ENCODE measurements at regions not wholly inside any gene's neighbourhood (a gene's known extent, or its start where the extent isn't known, plus 50 kb on each side); places are given as distances from the start of the nearest gene placed in this dataset.

GRCh38 chr12:73898645-73899044 lies 639.0 kb upstream of the ATXN7L3B start:
- no peaks in the 10 kb centered on the region for H3K9me3 ChIP-seq (ENCODE audit: insufficient read depth in 2 of 2, low read depth in 1 of 2, low read length in 1 of 2)
- no peak overlapping the region for H2BK5ac ChIP-seq (ENCODE audit: low read depth, low read length)
- H3K4me1 ChIP-seq (replicated peaks in 1 of 4; ENCODE audit: control insufficient read depth in 3 of 4, insufficient read depth in 4 of 4, low read length in 3 of 4): no peaks in the 10 kb centered on the region
- no peak overlapping the region for H3K14ac ChIP-seq (ENCODE audit: insufficient read length)
- H2AFZ ChIP-seq (ENCODE audit: low read length): no peak overlapping the region
- H3K23ac ChIP-seq (ENCODE audit: insufficient read length): no peak overlapping the region
- no peaks in the 10 kb centered on the region for H4K20me1 ChIP-seq (replicated peaks in 1 of 2; ENCODE audit: control insufficient read depth in 1 of 2, insufficient read depth in 2 of 2, low read length in 2 of 2)
- no peaks in the 10 kb centered on the region for H3K36me3 ChIP-seq (ENCODE audit: control insufficient read depth in 2 of 4, insufficient read depth in 4 of 4, low read length in 3 of 4)
- no peak overlapping the region for H3K56ac ChIP-seq (replicated peaks; ENCODE audit: insufficient read length, low read depth, low read length)
- H3K79me1 ChIP-seq (ENCODE audit: low read depth, low read length): no peaks in the 10 kb centered on the region
- WGBS, 2 experiments (ENCODE audit: extremely low coverage in 1 of 2, insufficient coverage in 1 of 2, insufficient read length in 1 of 2, insufficient replicate concordance in 2 of 2, low coverage in 1 of 2, low lambda C conversion rate in 2 of 2, missing lambda C conversion rate in 1 of 2): 89% methylated on average over 4 of the region's 4 CpGs; no CpG with 5 or more reads in 1 of the 2 experiments
- H2AK5ac ChIP-seq (ENCODE audit: low read depth, low read length): no peak overlapping the region
- H3K18ac ChIP-seq (ENCODE audit: extremely low read depth, low read length): no peak overlapping the region
- H4K5ac ChIP-seq (ENCODE audit: insufficient read length, low read depth, low read length): no peak overlapping the region
- ChIA-PET POLR2A (ENCODE audit: partially characterized antibody) (no interaction called here), CTCF (ENCODE audit: partially characterized antibody) (no interaction called here)
- H3K27ac ChIP-seq (ENCODE audit: low read depth, low read length): no peak overlapping the region
- H2BK120ac ChIP-seq (replicated peaks; ENCODE audit: low read depth, low read length): no peak overlapping the region
- H3K79me2 ChIP-seq (ENCODE audit: control insufficient read depth in 1 of 2, insufficient read depth in 2 of 2, low read length in 2 of 2): no peaks in the 10 kb centered on the region
- H2BK20ac ChIP-seq (ENCODE audit: low read length): no peak overlapping the region
- H2BK12ac ChIP-seq (ENCODE audit: low read depth, low read length): no peak overlapping the region
- H3K23me2 ChIP-seq (ENCODE audit: low read depth, low read length): no peaks in the 10 kb centered on the region
- H4K8ac ChIP-seq (ENCODE audit: extremely low read depth, insufficient read depth, low read length): no peak overlapping the region
- no peak overlapping the region for H4K91ac ChIP-seq (replicated peaks; ENCODE audit: insufficient read length, low read length)
- DNase-seq (ENCODE audit: low read depth in 1 of 2, low spot score in 2 of 2) (no peak), FAIRE-seq (no peak)
- no peak overlapping the region for H2BK15ac ChIP-seq (ENCODE audit: low read length)
- H3K27me3 ChIP-seq (replicated peaks in 1 of 4; ENCODE audit: control insufficient read depth in 3 of 4, extremely low read depth in 1 of 4, insufficient read depth in 3 of 4, low read length in 3 of 4): no peaks in the 10 kb centered on the region
- no peak overlapping the region for H3K4ac ChIP-seq (replicated peaks; ENCODE audit: insufficient read length, low read depth, low read length)
- no peak overlapping the region for H3K4me2 ChIP-seq (ENCODE audit: insufficient read depth in 1 of 2, low read depth in 2 of 2, low read length in 2 of 2)
- no peak overlapping the region for H3K9ac ChIP-seq (replicated peaks in 1 of 4; ENCODE audit: extremely low read depth in 1 of 4, low read depth in 3 of 4, low read length in 3 of 4)
- no peak overlapping the region for H3K4me3 ChIP-seq (ENCODE audit: extremely low read depth in 1 of 4, insufficient read depth in 2 of 4, low read depth in 3 of 4, low read length in 4 of 4)
- TF ChIP-seq RNF2 (IDR thresholded peaks at IDR 0.05; ENCODE audit: borderline replicate concordance, low read depth, low read length, missing control alignments, poor library complexity, severe bottlenecking) (no peak), SP4 (IDR thresholded peaks at IDR 0.05; ENCODE audit: low read length) (no peak), POLR2AphosphoS5 (IDR thresholded peaks at IDR 0.05; ENCODE audit: low read depth, low read length) (no peak), TBP (IDR thresholded peaks at IDR 0.05; ENCODE audit: low read depth, low read length) (no peak), USF2 (IDR thresholded peaks at IDR 0.05; ENCODE audit: low read length) (no peak), TEAD4 (IDR thresholded peaks at IDR 0.05; ENCODE audit: low read depth, low read length) (no peak), KDM5A (IDR thresholded peaks at IDR 0.05; ENCODE audit: low read length) (no peak), FOSL1 (IDR thresholded peaks at IDR 0.05; ENCODE audit: insufficient read depth, low read depth, low read length) (no peak), JUN (IDR thresholded peaks at IDR 0.05; ENCODE audit: low read depth, low read length) (no peak), SIN3A (conservative IDR thresholded peaks at IDR 0.05 in 1 of 2, IDR thresholded peaks at IDR 0.05 in 1 of 2; ENCODE audit: low read depth in 1 of 2, low read length in 2 of 2) (no peak), ZNF274 (IDR thresholded peaks at IDR 0.05; ENCODE audit: borderline replicate concordance, extremely low read depth, low read length) (no peak), SUZ12 (IDR thresholded peaks at IDR 0.05; ENCODE audit: low read length) (no peak), CBX5 (IDR thresholded peaks at IDR 0.05; ENCODE audit: low read depth, low read length) (no peak)
- TF ChIP-seq, protein P1, sequence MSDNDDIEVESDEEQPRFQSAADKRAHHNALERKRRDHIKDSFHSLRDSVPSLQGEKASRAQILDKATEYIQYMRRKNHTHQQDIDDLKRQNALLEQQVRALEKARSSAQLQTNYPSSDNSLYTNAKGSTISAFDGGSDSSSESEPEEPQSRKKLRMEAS (IDR thresholded peaks at IDR 0.05): no peak

All from H1 (cell line).